ENCODE measurements at regions not wholly inside any gene's neighbourhood (a gene's known extent, or its start where the extent isn't known, plus 50 kb on each side); places are given as distances from the start of the nearest gene placed in this dataset.

DNA sequence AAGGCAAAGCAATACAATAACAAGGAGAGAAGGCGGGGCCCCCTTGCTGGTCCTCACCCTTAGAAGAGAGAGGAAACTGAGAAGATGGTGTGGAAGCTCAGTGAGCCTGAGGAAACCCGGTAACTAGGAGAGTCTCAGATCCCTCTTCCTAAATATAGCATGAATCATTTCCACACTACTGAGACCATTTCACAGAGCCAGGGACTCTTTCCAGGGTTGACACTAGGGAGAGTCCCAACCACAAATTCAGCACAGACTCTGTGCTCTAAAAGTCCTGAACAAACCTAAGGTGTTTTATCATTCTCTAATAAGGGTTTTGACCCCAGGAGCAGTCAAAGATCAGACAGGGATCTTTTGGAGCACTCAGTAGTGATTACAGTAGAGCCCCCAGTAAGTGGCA is 647.7 kb downstream of the KCNT2 start:
- Histone ChIP-seq H3K4me1 (ENCODE audit: insufficient read depth, low read length) (no peaks in the 10 kb centered on the region), H3K4me3 (ENCODE audit: low read depth in 1 of 2, low read length in 2 of 2) (no peak overlapping the region), H3K27me3 (ENCODE audit: control insufficient read depth in 1 of 2, insufficient read depth in 2 of 2, low read length in 2 of 2) (no peaks in the 10 kb centered on the region), H3K9ac (ENCODE audit: low read length) (no peak overlapping the region), H3K9me3 (ENCODE audit: low read length) (no peaks in the 10 kb centered on the region), H3K27ac (ENCODE audit: low read depth, low read length) (no peak overlapping the region), H3K36me3 (ENCODE audit: insufficient read depth, low read length) (no peaks in the 10 kb centered on the region)

DNA sequence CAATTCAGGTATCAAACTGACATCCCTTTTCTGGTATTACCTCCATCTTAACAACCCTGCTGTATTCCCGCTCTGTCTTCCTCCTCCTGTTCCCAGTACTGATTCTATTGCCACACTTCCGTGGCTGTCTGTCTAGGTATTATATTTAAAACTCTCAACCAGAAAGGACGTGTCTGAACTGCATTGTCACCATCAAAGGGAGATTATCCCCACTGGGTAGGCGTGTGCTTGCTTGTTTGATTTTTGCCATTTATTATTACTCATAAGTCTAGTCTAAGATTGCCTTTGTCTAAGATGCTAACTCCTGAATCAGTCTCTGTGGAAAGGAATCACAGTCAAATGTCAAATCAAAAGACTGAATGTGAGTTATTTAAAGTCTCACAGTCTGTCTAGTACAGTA is 650.1 kb downstream of the KCNT2 start:
- no peaks in the 10 kb centered on the region for H3K27me3 ChIP-seq (ENCODE audit: control insufficient read depth in 1 of 2, insufficient read depth in 2 of 2, low read length in 2 of 2)
- no peak overlapping the region for H3K27ac ChIP-seq (ENCODE audit: low read depth, low read length)
- no peaks in the 10 kb centered on the region for H3K4me1 ChIP-seq (ENCODE audit: insufficient read depth, low read length)
- no peaks in the 10 kb centered on the region for H3K9me3 ChIP-seq (ENCODE audit: low read length)
- H3K4me3 ChIP-seq (ENCODE audit: low read depth in 1 of 2, low read length in 2 of 2), result no peak overlapping the region
- no peaks in the 10 kb centered on the region for H3K36me3 ChIP-seq (ENCODE audit: insufficient read depth, low read length)
- no peak overlapping the region for H3K9ac ChIP-seq (ENCODE audit: low read length)

DNA sequence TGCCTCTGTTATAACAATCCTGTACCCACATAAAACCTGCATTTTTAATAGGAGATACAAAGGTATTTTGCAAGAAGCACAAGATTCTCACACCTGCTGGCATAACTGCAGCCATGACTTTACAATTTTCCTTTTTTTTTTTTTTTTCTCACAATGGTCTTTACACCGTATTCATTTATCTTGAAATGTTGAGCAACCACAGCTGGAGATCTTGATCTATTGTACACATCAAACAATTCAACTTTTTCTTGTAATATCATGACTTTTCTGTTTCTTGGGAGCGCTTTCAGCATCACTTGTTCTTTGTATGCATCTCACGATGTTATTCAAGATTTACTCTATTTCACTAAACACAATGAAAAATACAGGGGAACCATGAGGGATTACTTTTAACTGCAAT is 651.4 kb downstream of the KCNT2 start:
- Histone ChIP-seq H3K9me3 (ENCODE audit: low read length) (no peaks in the 10 kb centered on the region), H3K27me3 (ENCODE audit: control insufficient read depth in 1 of 2, insufficient read depth in 2 of 2, low read length in 2 of 2) (no peaks in the 10 kb centered on the region), H3K36me3 (ENCODE audit: insufficient read depth, low read length) (no peaks in the 10 kb centered on the region), H3K9ac (ENCODE audit: low read length) (no peak overlapping the region), H3K4me1 (ENCODE audit: insufficient read depth, low read length) (no peaks in the 10 kb centered on the region), H3K4me3 (ENCODE audit: low read depth in 1 of 2, low read length in 2 of 2) (no peak overlapping the region), H3K27ac (ENCODE audit: low read depth, low read length) (no peak overlapping the region)

DNA sequence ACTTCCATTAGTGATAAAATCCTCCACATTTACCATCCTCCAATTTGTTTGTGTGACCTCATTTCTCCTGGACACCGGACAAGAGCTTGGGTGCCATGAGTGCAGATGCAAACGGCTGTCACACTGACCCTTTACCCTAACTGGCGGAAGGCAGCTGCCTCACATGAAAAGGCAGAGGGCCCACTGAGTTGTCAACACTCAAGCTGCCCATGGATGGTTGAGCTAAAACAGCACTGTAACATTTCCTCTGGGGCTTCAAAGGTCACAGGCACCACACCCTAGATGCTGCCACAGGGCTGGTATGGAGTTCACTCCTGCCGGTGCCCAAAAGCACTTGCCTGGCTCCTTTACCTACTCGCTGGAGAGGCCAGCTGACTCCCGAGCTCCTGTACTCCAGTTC is 653.4 kb downstream of the KCNT2 start:
- Histone ChIP-seq H3K4me3 (ENCODE audit: low read depth in 1 of 2, low read length in 2 of 2) (no peak overlapping the region), H3K36me3 (ENCODE audit: insufficient read depth, low read length) (no peaks in the 10 kb centered on the region), H3K9ac (ENCODE audit: low read length) (no peak overlapping the region), H3K27me3 (ENCODE audit: control insufficient read depth in 1 of 2, insufficient read depth in 2 of 2, low read length in 2 of 2) (no peaks in the 10 kb centered on the region), H3K27ac (ENCODE audit: low read depth, low read length) (no peak overlapping the region), H3K4me1 (ENCODE audit: insufficient read depth, low read length) (no peaks in the 10 kb centered on the region), H3K9me3 (ENCODE audit: low read length) (no peaks in the 10 kb centered on the region)

DNA sequence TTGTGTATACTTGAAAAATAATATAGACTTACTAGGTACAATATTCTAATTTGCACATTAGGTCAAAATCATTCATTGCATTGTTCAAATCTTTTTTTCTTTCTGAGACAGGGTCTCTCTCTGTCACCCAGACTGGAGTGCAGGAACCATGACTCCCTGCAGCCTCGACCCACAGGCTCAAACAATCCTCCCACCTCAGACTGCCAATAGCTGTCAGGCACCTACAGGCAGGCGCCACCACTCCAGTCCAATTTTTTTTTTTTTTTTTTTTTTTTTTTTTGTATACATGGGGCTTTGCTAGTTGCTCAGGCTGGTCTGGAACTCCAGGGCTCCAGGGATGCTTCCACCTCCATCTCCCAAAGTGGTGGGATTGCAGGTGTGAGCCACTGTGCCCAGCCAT is 656.9 kb downstream of the KCNT2 start:
- H3K9ac ChIP-seq (ENCODE audit: low read length), result no peak overlapping the region
- H3K27me3 ChIP-seq (ENCODE audit: control insufficient read depth in 1 of 2, insufficient read depth in 2 of 2, low read length in 2 of 2), result no peaks in the 10 kb centered on the region
- no peaks in the 10 kb centered on the region for H3K36me3 ChIP-seq (ENCODE audit: insufficient read depth, low read length)
- H3K27ac ChIP-seq (ENCODE audit: low read depth, low read length), result no peak overlapping the region
- no peak overlapping the region for H3K4me3 ChIP-seq (ENCODE audit: low read depth in 1 of 2, low read length in 2 of 2)
- no peaks in the 10 kb centered on the region for H3K4me1 ChIP-seq (ENCODE audit: insufficient read depth, low read length)
- no peaks in the 10 kb centered on the region for H3K9me3 ChIP-seq (ENCODE audit: low read length)

DNA sequence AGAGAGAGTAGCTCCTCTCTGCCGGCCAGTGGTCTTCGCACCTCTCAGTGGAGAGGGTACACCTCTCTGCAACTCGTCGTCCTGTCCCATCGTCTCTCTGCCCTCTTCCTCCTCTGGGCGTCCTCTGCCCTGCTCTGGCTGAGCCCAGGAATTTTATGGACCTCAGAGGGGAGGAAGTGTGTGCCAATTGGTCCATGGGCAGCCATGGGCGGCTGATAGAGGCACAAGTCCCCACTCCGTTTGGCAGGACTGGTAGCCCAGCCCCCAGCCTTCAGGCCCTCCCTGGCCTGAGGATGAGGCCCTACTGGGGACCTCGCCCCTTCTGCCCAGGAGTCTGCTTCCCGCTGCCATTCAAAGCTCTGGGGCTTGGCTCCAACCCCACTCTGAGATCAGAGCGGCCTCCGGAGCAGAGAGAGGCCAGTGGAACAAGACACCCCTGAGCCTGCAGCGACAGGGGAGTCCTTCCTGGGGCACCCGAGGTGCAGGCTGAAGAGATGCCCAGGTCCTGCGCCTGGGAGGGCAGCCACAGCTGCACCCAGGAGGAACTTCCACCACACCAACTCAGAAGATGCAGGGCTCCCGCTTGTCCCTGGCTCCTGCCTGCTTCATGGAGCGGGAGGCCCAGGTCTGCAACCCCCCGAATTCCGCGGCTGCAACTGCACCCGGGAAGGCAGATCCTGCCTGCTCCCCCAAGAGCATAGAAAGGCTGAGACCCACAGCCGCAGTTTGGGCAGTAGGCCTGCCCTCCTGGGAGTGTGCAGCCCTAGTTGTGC is 659.9 kb downstream of the KCNT2 start:
- no peaks in the 10 kb centered on the region for H3K27me3 ChIP-seq (ENCODE audit: control insufficient read depth in 1 of 2, insufficient read depth in 2 of 2, low read length in 2 of 2)
- H3K9ac ChIP-seq (ENCODE audit: low read length), result no peak overlapping the region
- no peak overlapping the region for H3K4me3 ChIP-seq (ENCODE audit: low read depth in 1 of 2, low read length in 2 of 2)
- no peaks in the 10 kb centered on the region for H3K4me1 ChIP-seq (ENCODE audit: insufficient read depth, low read length)
- no peaks in the 10 kb centered on the region for H3K9me3 ChIP-seq (ENCODE audit: low read length)
- no peak overlapping the region for H3K27ac ChIP-seq (ENCODE audit: low read depth, low read length)
- H3K36me3 ChIP-seq (ENCODE audit: insufficient read depth, low read length), result no peaks in the 10 kb centered on the region

DNA sequence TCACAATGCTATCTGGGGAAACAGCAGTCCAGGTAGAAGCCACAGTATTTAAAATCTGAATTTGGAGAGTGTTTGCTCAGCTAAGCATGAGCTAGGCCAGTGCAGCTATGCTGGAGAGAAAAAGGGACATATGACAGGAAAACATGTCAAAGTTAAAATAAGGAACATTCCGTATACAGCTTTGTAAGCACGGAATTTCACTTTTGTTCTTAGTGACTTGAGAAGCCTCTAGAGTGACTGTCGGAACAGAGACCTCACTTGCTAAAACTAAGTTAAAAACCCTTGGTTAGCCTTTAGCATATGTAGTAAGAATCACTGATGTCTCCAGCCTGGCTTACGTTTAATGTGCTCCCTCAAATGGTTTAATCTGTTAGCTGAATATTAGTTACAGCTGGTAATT is 661.7 kb downstream of the KCNT2 start:
- H3K27ac ChIP-seq (ENCODE audit: low read depth, low read length), result no peak overlapping the region
- no peak overlapping the region for H3K4me3 ChIP-seq (ENCODE audit: low read depth in 1 of 2, low read length in 2 of 2)
- no peak overlapping the region for H3K9ac ChIP-seq (ENCODE audit: low read length)
- no peaks in the 10 kb centered on the region for H3K27me3 ChIP-seq (ENCODE audit: control insufficient read depth in 1 of 2, insufficient read depth in 2 of 2, low read length in 2 of 2)
- H3K4me1 ChIP-seq (ENCODE audit: insufficient read depth, low read length), result no peaks in the 10 kb centered on the region
- H3K36me3 ChIP-seq (ENCODE audit: insufficient read depth, low read length), result no peaks in the 10 kb centered on the region
- no peaks in the 10 kb centered on the region for H3K9me3 ChIP-seq (ENCODE audit: low read length)

DNA sequence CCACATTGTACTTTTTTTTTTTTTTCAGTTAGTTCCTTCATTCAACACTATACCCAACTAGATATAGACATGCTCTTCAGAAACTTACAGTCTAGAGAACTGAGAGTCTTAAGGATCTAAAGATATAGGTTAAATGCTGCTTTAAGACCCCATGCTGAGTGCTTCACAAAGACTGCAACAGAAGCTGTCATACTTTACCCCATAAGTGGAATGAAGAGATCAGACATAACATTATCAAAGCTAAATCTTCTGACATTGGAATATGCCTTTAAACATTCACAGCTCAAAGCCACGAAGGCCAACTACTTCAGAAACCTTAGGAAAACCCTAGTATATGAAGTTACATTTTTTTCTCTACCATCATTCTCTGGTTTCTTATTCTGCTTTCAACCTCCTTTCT is 666.4 kb downstream of the KCNT2 start:
- Histone ChIP-seq H3K9ac (ENCODE audit: low read length) (no peak overlapping the region), H3K27ac (ENCODE audit: low read depth, low read length) (no peak overlapping the region), H3K9me3 (ENCODE audit: low read length) (no peaks in the 10 kb centered on the region), H3K4me3 (ENCODE audit: low read depth in 1 of 2, low read length in 2 of 2) (no peak overlapping the region), H3K4me1 (ENCODE audit: insufficient read depth, low read length) (no peaks in the 10 kb centered on the region), H3K36me3 (ENCODE audit: insufficient read depth, low read length) (no peaks in the 10 kb centered on the region), H3K27me3 (ENCODE audit: control insufficient read depth in 1 of 2, insufficient read depth in 2 of 2, low read length in 2 of 2) (no peaks in the 10 kb centered on the region)

DNA sequence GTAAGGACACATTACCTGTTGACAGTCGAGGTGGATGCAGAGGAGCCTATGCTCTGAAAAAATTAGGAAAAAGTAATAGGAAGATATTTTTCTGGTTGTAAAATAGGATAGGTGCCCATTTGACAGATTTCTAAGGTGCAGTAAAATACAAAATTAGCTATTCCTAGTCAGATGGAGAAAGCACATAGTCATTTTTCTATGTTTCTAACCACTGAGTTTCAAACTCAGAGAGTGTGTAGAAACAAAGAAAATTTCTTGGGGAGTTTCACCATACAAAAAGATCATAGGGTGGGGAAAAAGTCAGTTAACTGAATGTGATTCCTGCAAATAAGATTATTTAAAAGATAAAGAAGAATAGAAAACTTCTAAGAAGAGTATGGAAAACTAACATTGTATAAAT is 666.9 kb downstream of the KCNT2 start:
- Histone ChIP-seq H3K27me3 (ENCODE audit: control insufficient read depth in 1 of 2, insufficient read depth in 2 of 2, low read length in 2 of 2) (no peaks in the 10 kb centered on the region), H3K9ac (ENCODE audit: low read length) (no peak overlapping the region), H3K9me3 (ENCODE audit: low read length) (no peaks in the 10 kb centered on the region), H3K27ac (ENCODE audit: low read depth, low read length) (no peak overlapping the region), H3K4me3 (ENCODE audit: low read depth in 1 of 2, low read length in 2 of 2) (no peak overlapping the region), H3K4me1 (ENCODE audit: insufficient read depth, low read length) (no peaks in the 10 kb centered on the region), H3K36me3 (ENCODE audit: insufficient read depth, low read length) (no peaks in the 10 kb centered on the region)

DNA sequence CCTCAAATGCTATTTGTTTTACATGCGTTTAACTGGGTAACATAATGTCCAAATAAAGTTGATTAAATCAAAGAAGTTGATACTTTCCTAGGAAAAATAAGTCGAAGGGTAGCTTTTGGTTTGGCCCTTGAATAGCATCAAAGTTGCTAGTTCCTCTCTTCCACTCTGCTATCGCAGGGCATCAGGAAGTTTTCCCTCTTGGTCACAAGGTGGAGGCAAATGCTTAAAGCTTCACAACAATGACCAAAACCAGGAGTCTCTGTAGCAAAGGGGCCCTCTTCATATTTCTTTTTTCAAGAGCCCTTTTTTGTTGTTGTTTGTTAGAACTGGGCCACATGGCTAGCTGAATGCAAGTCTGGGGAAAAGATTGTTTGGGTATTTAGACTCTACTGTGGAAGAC is 668.4 kb downstream of the KCNT2 start:
- no peaks in the 10 kb centered on the region for H3K36me3 ChIP-seq (ENCODE audit: insufficient read depth, low read length)
- H3K27ac ChIP-seq (ENCODE audit: low read depth, low read length), result no peak overlapping the region
- no peak overlapping the region for H3K9ac ChIP-seq (ENCODE audit: low read length)
- no peaks in the 10 kb centered on the region for H3K4me1 ChIP-seq (ENCODE audit: insufficient read depth, low read length)
- no peaks in the 10 kb centered on the region for H3K9me3 ChIP-seq (ENCODE audit: low read length)
- no peak overlapping the region for H3K4me3 ChIP-seq (ENCODE audit: low read depth in 1 of 2, low read length in 2 of 2)
- H3K27me3 ChIP-seq (ENCODE audit: control insufficient read depth in 1 of 2, insufficient read depth in 2 of 2, low read length in 2 of 2), result no peaks in the 10 kb centered on the region

DNA sequence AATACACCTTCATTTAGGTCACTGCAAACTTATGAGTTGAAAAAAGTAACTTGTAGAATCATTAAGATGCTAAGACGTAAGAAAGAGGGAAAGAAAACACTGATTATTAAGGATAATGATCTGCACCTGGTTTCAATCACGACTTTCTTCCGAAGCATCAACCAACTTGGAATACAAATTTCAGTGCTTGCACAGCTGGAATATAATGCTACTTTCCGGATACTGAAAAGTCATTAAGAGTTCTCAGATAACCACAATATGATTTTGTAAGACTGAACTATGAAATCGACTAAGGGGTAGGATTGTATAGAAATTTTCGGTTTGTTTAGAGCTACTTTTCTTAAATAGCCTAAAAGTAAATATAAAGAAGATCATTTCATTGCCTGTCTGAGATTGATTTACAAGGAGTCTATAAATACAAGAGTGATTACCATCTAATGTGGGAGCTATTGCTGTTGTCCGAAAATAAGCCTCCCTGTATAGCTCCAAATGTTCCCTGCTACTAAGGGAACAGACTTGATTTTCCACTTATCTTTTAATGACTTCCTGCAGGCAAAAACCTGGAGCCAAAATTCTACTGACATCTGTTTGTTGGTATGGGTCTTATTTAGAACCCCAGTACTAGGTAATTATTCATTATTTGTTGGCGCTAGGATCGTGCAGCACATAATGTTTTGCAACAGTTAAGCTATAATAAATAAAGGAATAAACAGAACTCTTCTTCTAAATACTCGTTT is 673.3 kb downstream of the KCNT2 start:
- Histone ChIP-seq H3K4me1 (ENCODE audit: insufficient read depth, low read length) (no peaks in the 10 kb centered on the region), H3K9me3 (ENCODE audit: low read length) (no peaks in the 10 kb centered on the region), H3K36me3 (ENCODE audit: insufficient read depth, low read length) (no peaks in the 10 kb centered on the region), H3K27me3 (ENCODE audit: control insufficient read depth in 1 of 2, insufficient read depth in 2 of 2, low read length in 2 of 2) (no peaks in the 10 kb centered on the region), H3K4me3 (ENCODE audit: low read depth in 1 of 2, low read length in 2 of 2) (no peak overlapping the region), H3K9ac (ENCODE audit: low read length) (no peak overlapping the region), H3K27ac (ENCODE audit: low read depth, low read length) (no peak overlapping the region)

DNA sequence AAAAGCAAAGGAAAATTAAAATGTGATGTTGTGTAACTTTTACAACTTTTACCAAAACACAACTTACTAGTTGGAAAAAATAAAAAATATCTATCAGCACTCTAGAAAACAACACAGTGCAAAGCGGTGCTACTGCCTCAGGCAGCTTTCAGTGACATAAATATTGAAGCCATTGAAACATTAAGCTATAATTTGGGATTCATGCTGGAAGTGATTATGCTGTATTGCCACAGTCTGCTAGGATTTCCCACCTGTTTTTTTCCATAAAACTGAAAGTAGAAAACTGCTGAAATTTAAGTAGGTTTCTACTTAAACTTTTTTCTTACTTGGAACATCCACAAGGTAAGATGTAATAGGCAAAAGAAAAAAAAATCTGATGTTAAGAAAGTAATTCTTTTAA is 674.4 kb downstream of the KCNT2 start:
- H3K4me1 ChIP-seq (ENCODE audit: insufficient read depth, low read length), result no peaks in the 10 kb centered on the region

More for the DNA sequence above, 674.4 kb downstream of the KCNT2 start:
- Histone ChIP-seq H3K4me3 (ENCODE audit: low read depth in 1 of 2, low read length in 2 of 2) (no peak overlapping the region), H3K9me3 (ENCODE audit: low read length) (no peaks in the 10 kb centered on the region), H3K27ac (ENCODE audit: low read depth, low read length) (no peak overlapping the region), H3K9ac (ENCODE audit: low read length) (no peak overlapping the region), H3K36me3 (ENCODE audit: insufficient read depth, low read length) (no peaks in the 10 kb centered on the region), H3K27me3 (ENCODE audit: control insufficient read depth in 1 of 2, insufficient read depth in 2 of 2, low read length in 2 of 2) (no peaks in the 10 kb centered on the region)

Measured in muscle layer of colon (tissue), 2 donors.